ENCODE measurements at regions not wholly inside any gene's neighbourhood (a gene's known extent, or its start where the extent isn't known, plus 50 kb on each side); places are given as distances from the start of the nearest gene placed in this dataset.

DNA sequence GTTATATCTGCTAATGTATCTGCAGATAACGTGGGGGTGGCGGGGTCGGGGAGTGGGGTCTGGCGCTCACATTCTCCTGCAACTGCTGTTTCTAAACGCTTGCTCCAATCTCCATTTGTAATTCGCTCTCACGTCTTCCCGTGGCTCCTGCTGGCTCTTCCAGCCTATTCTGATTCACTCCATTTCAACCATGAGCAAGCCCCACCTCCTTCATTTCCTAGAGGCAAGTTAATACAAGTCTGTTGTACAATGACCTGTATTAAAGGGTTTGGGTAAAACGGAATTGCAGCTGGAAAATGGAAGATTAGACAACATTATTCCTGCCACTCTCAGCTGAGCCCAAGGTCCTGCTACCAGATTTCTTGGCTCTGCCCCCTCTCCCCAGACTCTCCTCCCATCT is 132.3 kb downstream of the CSNK2A3 start:
- TF ChIP-seq, protein P1, sequence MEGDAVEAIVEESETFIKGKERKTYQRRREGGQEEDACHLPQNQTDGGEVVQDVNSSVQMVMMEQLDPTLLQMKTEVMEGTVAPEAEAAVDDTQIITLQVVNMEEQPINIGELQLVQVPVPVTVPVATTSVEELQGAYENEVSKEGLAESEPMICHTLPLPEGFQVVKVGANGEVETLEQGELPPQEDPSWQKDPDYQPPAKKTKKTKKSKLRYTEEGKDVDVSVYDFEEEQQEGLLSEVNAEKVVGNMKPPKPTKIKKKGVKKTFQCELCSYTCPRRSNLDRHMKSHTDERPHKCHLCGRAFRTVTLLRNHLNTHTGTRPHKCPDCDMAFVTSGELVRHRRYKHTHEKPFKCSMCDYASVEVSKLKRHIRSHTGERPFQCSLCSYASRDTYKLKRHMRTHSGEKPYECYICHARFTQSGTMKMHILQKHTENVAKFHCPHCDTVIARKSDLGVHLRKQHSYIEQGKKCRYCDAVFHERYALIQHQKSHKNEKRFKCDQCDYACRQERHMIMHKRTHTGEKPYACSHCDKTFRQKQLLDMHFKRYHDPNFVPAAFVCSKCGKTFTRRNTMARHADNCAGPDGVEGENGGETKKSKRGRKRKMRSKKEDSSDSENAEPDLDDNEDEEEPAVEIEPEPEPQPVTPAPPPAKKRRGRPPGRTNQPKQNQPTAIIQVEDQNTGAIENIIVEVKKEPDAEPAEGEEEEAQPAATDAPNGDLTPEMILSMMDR (IDR thresholded peaks at IDR 0.05; ENCODE audit: low read length, missing control alignments): no peak
- DNase-seq (ENCODE audit: low read depth): no peak
- no peak overlapping the region for H3K4me3 ChIP-seq (replicated peaks; ENCODE audit: low read depth, low read length)

DNA sequence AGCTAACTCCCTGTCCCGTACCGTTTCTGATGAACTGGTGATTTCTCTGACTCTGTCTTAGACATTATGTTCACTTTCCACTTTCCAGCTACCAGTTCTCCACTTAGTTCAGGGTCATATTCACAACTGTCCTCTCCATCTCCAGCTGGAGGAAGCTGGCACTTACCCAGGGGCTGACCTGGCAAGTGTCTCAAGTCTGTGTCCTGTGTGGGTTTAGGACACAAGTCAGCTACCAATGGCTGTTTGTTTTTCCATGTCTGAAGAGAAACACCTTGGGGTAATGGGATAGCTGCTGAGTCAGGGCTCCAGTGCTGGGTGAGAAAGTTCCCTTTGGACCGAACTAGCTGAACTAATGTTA is 134.4 kb downstream of the CSNK2A3 start:
- TF ChIP-seq, protein P1 (IDR thresholded peaks at IDR 0.05; ENCODE audit: low read length, missing control alignments): no peak
- no peak for DNase-seq (ENCODE audit: low read depth)
- H3K4me3 ChIP-seq (replicated peaks; ENCODE audit: low read depth, low read length): no peak overlapping the region

DNA sequence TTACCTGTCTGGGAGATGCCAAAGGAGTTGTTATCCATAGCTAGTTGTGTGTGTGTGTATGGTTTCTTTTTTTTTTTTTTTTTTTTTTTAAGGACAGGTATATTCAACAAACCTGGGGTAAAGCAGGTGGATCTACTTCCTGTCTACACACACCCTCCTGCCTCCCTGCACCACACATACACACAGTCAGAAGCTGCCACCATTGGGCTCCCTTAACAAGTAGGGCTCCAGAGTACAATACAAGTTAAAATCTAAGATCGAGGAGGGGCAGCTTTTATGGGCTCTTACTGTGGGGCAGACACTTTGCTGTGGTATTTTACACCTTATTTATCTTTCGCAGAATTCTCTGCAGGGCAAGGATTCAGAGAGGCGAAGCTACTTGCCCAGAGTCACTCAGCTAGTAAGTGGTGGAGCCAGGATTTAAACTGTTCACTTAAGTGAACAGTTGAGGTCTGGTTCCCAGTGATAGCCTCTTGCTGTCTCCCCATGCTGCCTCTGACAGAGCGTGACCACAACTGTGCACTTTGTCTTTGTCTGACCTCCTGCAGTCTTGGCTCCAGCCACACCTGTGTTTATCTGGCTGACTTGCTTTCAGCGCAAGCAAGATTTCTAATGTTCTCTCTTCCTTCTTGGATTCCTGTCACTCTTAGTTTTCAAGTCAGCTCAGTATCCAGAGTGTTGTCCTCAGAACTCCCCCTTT is 135.0 kb downstream of the CSNK2A3 start:
- TF ChIP-seq, protein P1 (IDR thresholded peaks at IDR 0.05; ENCODE audit: low read length, missing control alignments): no peak
- H3K4me3 ChIP-seq (replicated peaks; ENCODE audit: low read depth, low read length): no peak overlapping the region
- no peak for DNase-seq (ENCODE audit: low read depth)

DNA sequence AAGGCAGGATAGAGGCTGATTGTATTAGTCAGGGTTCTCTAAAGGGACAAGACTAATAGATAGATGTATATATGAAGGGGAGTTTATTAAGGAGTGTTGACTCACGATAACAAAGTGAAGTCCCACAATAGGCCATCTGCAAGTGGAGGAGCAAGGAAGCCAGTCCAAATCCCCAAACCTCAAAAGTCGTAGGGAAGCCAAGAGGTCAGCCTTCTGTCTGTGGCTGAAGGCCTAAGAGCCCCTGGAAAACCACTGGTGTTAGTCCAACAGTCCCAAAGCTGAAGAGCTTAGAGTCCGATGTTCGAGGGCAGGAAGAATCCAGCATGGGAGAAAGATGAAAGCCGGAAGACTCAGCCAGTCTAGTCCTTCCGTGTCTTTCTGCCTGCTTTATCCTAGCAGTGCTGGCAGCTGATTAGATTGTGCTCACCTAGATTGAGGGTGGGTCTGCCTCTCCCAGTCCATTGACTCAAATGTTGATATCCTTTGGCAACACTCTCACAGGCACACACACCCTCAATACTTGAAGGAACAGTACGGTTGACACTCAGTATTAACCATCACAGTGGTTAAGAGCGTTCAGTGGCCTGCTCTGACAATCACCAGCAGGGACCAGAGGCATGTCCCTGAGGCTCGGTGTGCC is 135.6 kb downstream of the CSNK2A3 start:
- TF ChIP-seq, protein P1 (IDR thresholded peaks at IDR 0.05; ENCODE audit: low read length, missing control alignments): no peak
- no peak for DNase-seq (ENCODE audit: low read depth)
- no peak overlapping the region for H3K4me3 ChIP-seq (replicated peaks; ENCODE audit: low read depth, low read length)

DNA sequence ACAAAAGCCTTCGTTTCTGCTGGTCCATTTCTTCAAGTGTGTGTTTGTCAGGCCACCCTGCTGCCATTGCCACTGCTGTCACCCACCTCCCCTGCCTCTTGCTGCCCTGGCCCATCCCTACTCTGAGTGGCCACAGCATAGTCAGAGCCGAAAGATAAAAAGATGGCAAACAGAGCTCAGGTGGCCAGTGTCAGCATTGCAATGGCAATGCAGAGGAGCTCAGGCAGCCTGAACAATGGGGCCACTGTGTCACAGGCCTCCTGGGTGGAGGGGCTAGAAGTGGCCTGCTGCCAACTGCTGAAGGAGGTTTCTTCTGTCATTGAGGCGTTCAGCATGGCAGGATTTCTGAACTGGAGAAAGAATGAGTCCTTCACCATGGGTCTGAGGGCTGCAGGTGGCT is 137.1 kb downstream of the CSNK2A3 start:
- TF ChIP-seq, protein P1 (IDR thresholded peaks at IDR 0.05; ENCODE audit: low read length, missing control alignments): no peak
- DNase-seq (ENCODE audit: low read depth): no peak
- H3K4me3 ChIP-seq (replicated peaks; ENCODE audit: low read depth, low read length): no peak overlapping the region

DNA sequence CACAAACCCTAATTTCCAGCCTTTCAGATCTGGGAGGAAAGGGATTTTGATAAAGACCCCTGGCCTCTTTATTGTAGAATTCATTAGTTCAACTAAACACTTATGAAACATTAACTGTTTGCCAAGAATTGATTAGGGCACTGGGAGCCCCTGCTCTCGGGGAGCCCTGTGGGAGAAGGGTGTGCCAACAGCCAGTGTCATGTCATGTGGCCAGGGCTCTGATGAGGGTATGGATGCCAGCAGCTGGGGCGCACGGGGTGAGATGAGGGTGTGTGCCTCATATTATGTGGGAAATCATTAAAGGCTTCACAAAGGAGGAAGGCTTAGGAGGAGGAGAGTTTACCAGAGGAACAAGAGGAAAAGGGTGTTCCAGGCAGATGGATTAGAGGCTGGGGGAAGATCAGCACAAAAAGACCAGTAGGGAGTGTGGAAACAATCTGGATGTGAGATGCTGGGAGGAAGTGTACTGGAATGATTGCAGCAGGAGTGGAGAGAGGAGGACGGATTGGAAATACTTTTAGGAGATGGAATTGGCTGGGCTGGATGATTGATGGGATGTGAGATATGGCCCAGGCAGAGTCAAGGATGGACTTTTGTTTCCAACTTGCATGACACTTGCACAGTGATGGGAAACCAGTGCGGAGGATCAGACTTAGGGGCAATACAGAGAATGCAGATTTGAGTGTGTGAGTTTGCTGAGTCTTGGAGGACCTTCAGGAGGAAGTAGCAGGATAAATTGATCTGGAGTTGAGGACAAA is 137.8 kb downstream of the CSNK2A3 start:
- no peak overlapping the region for H3K4me3 ChIP-seq (replicated peaks; ENCODE audit: low read depth, low read length)
- TF ChIP-seq, protein P1 (IDR thresholded peaks at IDR 0.05; ENCODE audit: low read length, missing control alignments): no peak
- DNase-seq (ENCODE audit: low read depth): no peak

Measured in fibroblast of pulmonary artery (primary cell).